GM10266 (cell line): ENCODE measurements at regions not wholly inside any gene's neighbourhood (a gene's known extent, or its start where the extent isn't known, plus 50 kb on each side); places are given as distances from the start of the nearest gene placed in this dataset.

Experiments
- DNase-seq: peaks from one replicate; pipeline ENCODE4 v3.0.0; 2012; ENCODE audit errors: extremely low spot score
- CTCF ChIP-seq: IDR thresholded peaks from 2 replicates; pipeline ENCODE4 v1.5.1; 2012; ENCODE audit warnings: mild to moderate bottlenecking, low read depth; ENCODE audit not compliant: control insufficient read depth, insufficient read depth; ENCODE audit errors: missing control alignments

DNA sequence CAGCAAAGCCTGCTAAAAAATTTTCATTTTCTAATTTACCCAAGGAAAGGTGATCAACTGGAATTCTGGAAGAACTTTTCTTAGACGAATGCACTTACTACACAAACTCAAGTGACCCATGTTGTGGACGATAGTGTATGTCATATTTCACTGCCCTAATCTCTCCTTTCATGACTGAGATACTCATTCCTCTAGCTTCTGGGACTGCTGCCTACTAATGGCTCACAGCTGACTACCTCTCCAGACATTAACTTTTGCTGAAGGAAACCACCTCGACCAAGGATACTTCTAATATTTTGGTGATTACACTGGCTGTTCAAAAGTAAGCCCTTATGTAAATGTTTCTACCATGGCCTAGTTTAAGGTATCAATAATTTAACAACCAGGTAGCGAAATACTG lies 959.9 kb upstream of the GHITM start:
- TF ChIP-seq CTCF: no peak

DNA sequence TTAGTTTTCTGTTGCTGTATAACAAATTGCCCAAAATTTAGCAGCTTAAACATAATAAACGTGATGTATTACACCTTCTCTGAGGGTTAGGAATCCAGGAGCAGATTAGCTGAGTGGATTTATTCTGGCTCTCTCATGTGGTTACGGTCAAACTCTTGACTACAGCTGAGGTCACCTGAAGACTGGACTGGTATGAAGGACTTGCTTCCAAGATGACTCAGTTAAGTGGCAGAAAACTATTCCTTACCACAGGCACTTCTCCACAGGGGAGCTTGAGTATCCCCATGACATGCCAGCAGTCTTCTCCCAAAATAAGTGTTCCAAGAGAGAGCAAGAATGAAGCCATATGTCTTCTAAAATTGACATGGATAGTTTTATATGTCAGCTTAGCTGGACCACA lies 957.2 kb upstream of the GHITM start:
- TF ChIP-seq CTCF: no peak
- no peak for DNase-seq

More for the DNA sequence above, 959.9 kb upstream of the GHITM start:
- DNase-seq: no peak

DNA sequence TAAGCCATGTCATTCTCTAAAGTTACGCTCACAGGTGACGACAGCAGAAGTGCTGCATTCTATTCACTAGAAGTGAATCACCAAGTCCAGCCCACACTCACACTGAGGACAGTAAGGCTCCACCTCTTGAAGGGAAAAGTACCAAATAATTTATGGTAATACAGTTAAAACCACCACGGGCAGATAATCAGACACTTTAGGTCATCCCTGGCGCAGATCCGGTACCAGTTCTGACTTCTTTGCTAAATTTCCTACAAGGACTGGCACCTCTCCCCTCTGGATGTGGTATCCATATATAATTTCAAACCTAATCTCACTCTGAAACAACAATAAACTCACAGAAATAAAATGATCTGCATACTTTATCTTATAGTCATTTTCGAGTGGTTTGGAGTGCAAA lies 954.7 kb upstream of the GHITM start:
- DNase-seq: no peak
- TF ChIP-seq CTCF: no peak

DNA sequence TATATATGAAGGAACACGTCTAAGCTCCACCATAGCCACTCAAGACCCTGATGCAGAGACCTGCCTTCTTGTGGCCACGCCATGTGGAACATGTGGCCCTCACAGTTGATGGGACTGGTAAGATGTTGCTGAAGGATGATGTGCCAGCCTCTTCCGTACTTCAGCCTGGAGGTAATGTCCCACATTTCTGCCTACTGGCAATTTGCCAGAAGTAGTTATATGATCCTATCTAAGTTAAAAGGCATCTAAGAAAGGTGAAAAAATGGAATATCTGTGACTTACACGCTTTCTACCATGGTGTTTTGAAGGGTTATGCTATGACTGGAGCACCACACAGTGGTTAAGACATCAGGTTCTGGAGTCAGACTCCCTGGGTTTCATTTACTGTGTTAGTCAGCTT lies 948.7 kb upstream of the GHITM start:
- DNase-seq: no peak
- no peak for TF ChIP-seq CTCF

GRCh38 chr10:83193026-83193425 lies 946.3 kb upstream of the GHITM start:
- no peak for DNase-seq
- TF ChIP-seq CTCF: no peak

- no peak for TF ChIP-seq CTCF
- no peak for DNase-seq
These were observed 944.3 kb upstream of the GHITM start for GRCh38 chr10:83195021-83195420.

DNA sequence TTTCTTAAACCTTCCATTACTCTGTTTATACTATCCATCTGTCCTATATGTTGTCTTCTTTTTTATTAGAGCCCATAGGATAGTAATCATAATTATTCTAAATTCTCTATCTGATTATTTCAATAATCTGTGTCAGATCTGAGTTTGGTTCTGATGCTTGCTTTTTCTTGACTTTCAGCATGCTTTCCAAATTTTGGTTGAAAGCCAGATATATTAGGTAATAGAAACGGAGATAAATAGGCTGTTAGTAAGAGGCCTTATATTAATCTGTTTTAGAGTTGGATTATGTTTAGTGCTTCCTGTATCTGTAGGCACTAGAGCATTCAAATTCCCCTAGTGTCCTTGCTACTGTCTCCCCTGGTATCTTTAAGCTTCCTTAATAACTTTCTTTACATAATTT lies 939.9 kb upstream of the GHITM start:
- TF ChIP-seq CTCF: no peak
- DNase-seq: no peak
